ENCODE measurements at regions not wholly inside any gene's neighbourhood (a gene's known extent, or its start where the extent isn't known, plus 50 kb on each side); places are given as distances from the start of the nearest gene placed in this dataset.

- Histone ChIP-seq H3K27me3 (ENCODE audit: control insufficient read depth in 2 of 2, insufficient read depth in 2 of 2, low read length in 2 of 2) (no peaks in the 10 kb centered on the region), H4K20me1 (replicated peaks; ENCODE audit: control insufficient read depth, extremely low read depth, insufficient read depth, low read length) (no peaks in the 10 kb centered on the region), H3K4me2 (ENCODE audit: insufficient read depth, low read length) (no peak overlapping the region), H3K79me2 (ENCODE audit: control insufficient read depth, insufficient read depth, low read length) (no peaks in the 10 kb centered on the region), H3K9ac (replicated peaks; ENCODE audit: extremely low read depth, insufficient read depth, low read length) (no peak overlapping the region), H3K9me3 (replicated peaks; ENCODE audit: control insufficient read depth, insufficient read depth, low read length) (no peaks in the 10 kb centered on the region), H3K9me1 (replicated peaks; ENCODE audit: control insufficient read depth, extremely low read depth, insufficient read depth, low read length) (no peaks in the 10 kb centered on the region), H3K27ac (ENCODE audit: insufficient read depth, low read depth, low read length) (no peak overlapping the region), H3K4me1 (ENCODE audit: control insufficient read depth, extremely low read depth, insufficient read depth, low read length) (no peaks in the 10 kb centered on the region), H3K36me3 (ENCODE audit: control insufficient read depth in 2 of 2, extremely low read depth in 1 of 2, insufficient read depth in 2 of 2, low read length in 2 of 2) (no peaks in the 10 kb centered on the region), H3K4me3 (replicated peaks in 1 of 3; ENCODE audit: insufficient read depth in 1 of 3, low read depth in 1 of 3, low read length in 3 of 3) (no peak overlapping the region), H2AFZ (ENCODE audit: low read depth, low read length) (no peak overlapping the region)
- intact Hi-C loops (cut with micrococcal nuclease) (no loop called here), dilution Hi-C loops (cut with MboI; ENCODE audit: extremely low pct_ligation_motif_present, low sequenced_read_pairs) (no loop called here)
- DNase-seq (ENCODE audit: low read depth, low spot score): no peak
- no peak for FAIRE-seq
- CTCF ChIA-PET: no interaction called here
- BruUV-seq (replicated peaks): no TSS peak
- POLR2A ChIA-PET: no interaction called here
- no peak for TF ChIP-seq POLR2AphosphoS5 (IDR thresholded peaks at IDR 0.05; ENCODE audit: insufficient read depth, low read depth, low read length)
- TF ChIP-seq, protein P1, sequence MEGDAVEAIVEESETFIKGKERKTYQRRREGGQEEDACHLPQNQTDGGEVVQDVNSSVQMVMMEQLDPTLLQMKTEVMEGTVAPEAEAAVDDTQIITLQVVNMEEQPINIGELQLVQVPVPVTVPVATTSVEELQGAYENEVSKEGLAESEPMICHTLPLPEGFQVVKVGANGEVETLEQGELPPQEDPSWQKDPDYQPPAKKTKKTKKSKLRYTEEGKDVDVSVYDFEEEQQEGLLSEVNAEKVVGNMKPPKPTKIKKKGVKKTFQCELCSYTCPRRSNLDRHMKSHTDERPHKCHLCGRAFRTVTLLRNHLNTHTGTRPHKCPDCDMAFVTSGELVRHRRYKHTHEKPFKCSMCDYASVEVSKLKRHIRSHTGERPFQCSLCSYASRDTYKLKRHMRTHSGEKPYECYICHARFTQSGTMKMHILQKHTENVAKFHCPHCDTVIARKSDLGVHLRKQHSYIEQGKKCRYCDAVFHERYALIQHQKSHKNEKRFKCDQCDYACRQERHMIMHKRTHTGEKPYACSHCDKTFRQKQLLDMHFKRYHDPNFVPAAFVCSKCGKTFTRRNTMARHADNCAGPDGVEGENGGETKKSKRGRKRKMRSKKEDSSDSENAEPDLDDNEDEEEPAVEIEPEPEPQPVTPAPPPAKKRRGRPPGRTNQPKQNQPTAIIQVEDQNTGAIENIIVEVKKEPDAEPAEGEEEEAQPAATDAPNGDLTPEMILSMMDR (IDR thresholded peaks at IDR 0.05; ENCODE audit: extremely low read depth in 1 of 2, insufficient read depth in 1 of 2, low read depth in 1 of 2, low read length in 2 of 2): no peak
- no peak for TF ChIP-seq GATA2 (IDR thresholded peaks at IDR 0.05; ENCODE audit: insufficient read depth, insufficient read length, low read depth, low read length)
- no peak for TF ChIP-seq POLR2A (IDR thresholded peaks at IDR 0.05; ENCODE audit: low read depth, low read length)
- TF ChIP-seq MYC (IDR thresholded peaks at IDR 0.05; ENCODE audit: low read depth, low read length): no peak
- TF ChIP-seq EZH2 (IDR thresholded peaks at IDR 0.05; ENCODE audit: borderline replicate concordance, low read depth, low read length, severe bottlenecking): no peak
These were observed 1188.2 kb upstream of the B3GALT2 start for GRCh38 chr1:194374649-194375048.

DNA sequence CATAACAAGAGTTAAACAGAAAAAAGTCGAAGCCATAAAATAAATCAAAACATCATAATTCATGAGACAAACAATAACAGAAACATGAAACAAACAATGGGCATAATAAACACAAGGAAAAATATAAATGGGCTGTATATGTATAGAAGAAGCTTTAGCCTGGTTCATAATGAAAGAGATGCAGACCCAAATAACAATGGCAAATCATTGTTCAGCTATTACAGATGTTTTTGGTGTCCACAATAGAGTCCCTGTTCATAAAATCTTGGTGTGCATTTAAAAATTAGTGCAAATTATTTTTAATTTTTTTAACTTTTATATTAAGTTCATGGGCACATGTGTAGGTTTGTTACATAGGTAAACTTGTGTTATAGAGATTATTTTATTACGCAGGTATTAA is 1185.9 kb upstream of the B3GALT2 start:
- Histone ChIP-seq H3K27ac (ENCODE audit: insufficient read depth, low read depth, low read length) (no peak overlapping the region), H2AFZ (ENCODE audit: low read depth, low read length) (no peak overlapping the region), H3K27me3 (ENCODE audit: control insufficient read depth in 2 of 2, insufficient read depth in 2 of 2, low read length in 2 of 2) (no peaks in the 10 kb centered on the region), H3K36me3 (ENCODE audit: control insufficient read depth in 2 of 2, extremely low read depth in 1 of 2, insufficient read depth in 2 of 2, low read length in 2 of 2) (no peaks in the 10 kb centered on the region), H3K9ac (replicated peaks; ENCODE audit: extremely low read depth, insufficient read depth, low read length) (no peak overlapping the region), H3K4me3 (replicated peaks in 1 of 3; ENCODE audit: insufficient read depth in 1 of 3, low read depth in 1 of 3, low read length in 3 of 3) (no peak overlapping the region), H3K9me3 (replicated peaks; ENCODE audit: control insufficient read depth, insufficient read depth, low read length) (no peaks in the 10 kb centered on the region), H4K20me1 (replicated peaks; ENCODE audit: control insufficient read depth, extremely low read depth, insufficient read depth, low read length) (no peaks in the 10 kb centered on the region), H3K9me1 (replicated peaks; ENCODE audit: control insufficient read depth, extremely low read depth, insufficient read depth, low read length) (no peaks in the 10 kb centered on the region), H3K79me2 (ENCODE audit: control insufficient read depth, insufficient read depth, low read length) (no peaks in the 10 kb centered on the region), H3K4me1 (ENCODE audit: control insufficient read depth, extremely low read depth, insufficient read depth, low read length) (no peaks in the 10 kb centered on the region), H3K4me2 (ENCODE audit: insufficient read depth, low read length) (no peak overlapping the region)
- dilution Hi-C loops (cut with MboI; ENCODE audit: extremely low pct_ligation_motif_present, low sequenced_read_pairs) (no loop called here), intact Hi-C loops (cut with micrococcal nuclease) (no loop called here)
- no TSS peak for BruUV-seq (replicated peaks)
- CTCF ChIA-PET: no interaction called here
- no peak for TF ChIP-seq POLR2A (IDR thresholded peaks at IDR 0.05; ENCODE audit: low read depth, low read length)
- no peak for TF ChIP-seq JUN (IDR thresholded peaks at IDR 0.05; ENCODE audit: borderline replicate concordance, insufficient read depth, insufficient read length, low read depth)
- TF ChIP-seq, protein P1 (IDR thresholded peaks at IDR 0.05; ENCODE audit: extremely low read depth in 1 of 2, insufficient read depth in 1 of 2, low read depth in 1 of 2, low read length in 2 of 2): no peak
- no peak for TF ChIP-seq EZH2 (IDR thresholded peaks at IDR 0.05; ENCODE audit: borderline replicate concordance, low read depth, low read length, severe bottlenecking)
- TF ChIP-seq MAX (IDR thresholded peaks at IDR 0.05; ENCODE audit: insufficient read depth, insufficient read length): no peak
- no peak for TF ChIP-seq GATA2 (IDR thresholded peaks at IDR 0.05; ENCODE audit: insufficient read depth, insufficient read length, low read depth, low read length)
- TF ChIP-seq FOS (IDR thresholded peaks at IDR 0.05; ENCODE audit: borderline replicate concordance, insufficient read depth, low read length): no peak
- no peak for TF ChIP-seq MYC (IDR thresholded peaks at IDR 0.05; ENCODE audit: low read depth, low read length)
- TF ChIP-seq POLR2AphosphoS5 (IDR thresholded peaks at IDR 0.05; ENCODE audit: insufficient read depth, low read depth, low read length): no peak
- no peak for DNase-seq (ENCODE audit: low read depth, low spot score)
- FAIRE-seq: no peak
- POLR2A ChIA-PET: no interaction called here
